Sigmoid colon (tissue), 4 donors: ENCODE measurements at regions not wholly inside any gene's neighbourhood (a gene's known extent, or its start where the extent isn't known, plus 50 kb on each side); places are given as distances from the start of the nearest gene placed in this dataset.

Experiments used
- POLR2A ChIP-seq, 2 donors: fragments of 450-650 bp; IDR thresholded peaks; one replicate each; pipeline ENCODE4 v1.6.1; 2016; ENCODE audit warnings: antibody characterized with exemption in 2 of 2, mild to moderate bottlenecking in 2 of 2, moderate library complexity in 2 of 2
- POLR2AphosphoS5 ChIP-seq, 4 donors: sonication (generic); formaldehyde crosslinking; IDR thresholded peaks; one replicate each; pipeline ENCODE4 v1.6.1; 2017; ENCODE audit warnings: antibody characterized with exemption in 4 of 4
- TF ChIP-seq, protein P1 (sequence below), 4 experiments: fragments of 450-650 bp in 3 of 4; fragments of 200-600 bp in 1 of 4; IDR thresholded peaks; one replicate each; pipeline ENCODE4 v1.5.1; 2016 to 2019; ENCODE audit warnings: antibody characterized with exemption in 4 of 4, mild to moderate bottlenecking in 3 of 4, moderate library complexity in 2 of 4

DNA sequence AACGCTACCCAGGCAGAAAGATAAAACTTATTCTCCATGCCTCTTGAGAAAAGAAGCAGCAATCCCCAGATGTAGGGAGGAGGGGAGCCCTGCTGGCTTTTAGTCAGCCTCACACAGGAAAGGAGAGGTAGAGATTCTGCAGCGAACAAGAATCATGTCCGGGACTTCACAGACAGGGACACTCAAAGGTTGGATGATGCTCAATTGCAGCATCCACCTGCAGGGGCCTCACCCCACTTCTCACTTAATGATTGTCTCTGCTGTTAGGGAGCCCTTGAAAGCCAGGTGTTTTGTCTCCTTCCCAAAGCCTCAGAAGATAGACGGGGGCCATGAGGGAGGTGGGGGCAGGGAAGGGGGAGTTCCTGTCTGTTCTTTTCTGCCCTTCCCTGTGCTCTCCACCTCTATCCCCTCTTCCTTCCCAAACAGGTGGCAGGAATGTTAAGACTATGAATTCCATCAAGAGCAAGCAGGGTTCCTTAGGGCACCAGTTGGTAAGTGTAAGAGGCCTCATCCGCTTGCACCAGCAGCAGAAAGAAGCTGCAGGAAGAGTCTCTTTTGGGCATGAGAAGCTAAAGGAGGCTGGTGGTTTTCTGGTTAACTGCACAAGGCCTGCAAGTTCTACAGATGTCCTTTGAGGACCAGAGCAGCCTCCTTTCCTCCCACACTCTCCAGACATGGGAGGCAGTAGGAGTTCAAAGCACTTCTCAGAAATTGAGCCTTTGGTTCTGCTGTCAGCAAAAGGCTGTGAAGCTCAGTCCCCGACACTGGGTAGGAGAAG, 154.7 kb upstream of the TNP1 start:
- TF ChIP-seq POLR2A (IDR thresholded peaks at IDR 0.05) = no peak
- TF ChIP-seq, protein P1, sequence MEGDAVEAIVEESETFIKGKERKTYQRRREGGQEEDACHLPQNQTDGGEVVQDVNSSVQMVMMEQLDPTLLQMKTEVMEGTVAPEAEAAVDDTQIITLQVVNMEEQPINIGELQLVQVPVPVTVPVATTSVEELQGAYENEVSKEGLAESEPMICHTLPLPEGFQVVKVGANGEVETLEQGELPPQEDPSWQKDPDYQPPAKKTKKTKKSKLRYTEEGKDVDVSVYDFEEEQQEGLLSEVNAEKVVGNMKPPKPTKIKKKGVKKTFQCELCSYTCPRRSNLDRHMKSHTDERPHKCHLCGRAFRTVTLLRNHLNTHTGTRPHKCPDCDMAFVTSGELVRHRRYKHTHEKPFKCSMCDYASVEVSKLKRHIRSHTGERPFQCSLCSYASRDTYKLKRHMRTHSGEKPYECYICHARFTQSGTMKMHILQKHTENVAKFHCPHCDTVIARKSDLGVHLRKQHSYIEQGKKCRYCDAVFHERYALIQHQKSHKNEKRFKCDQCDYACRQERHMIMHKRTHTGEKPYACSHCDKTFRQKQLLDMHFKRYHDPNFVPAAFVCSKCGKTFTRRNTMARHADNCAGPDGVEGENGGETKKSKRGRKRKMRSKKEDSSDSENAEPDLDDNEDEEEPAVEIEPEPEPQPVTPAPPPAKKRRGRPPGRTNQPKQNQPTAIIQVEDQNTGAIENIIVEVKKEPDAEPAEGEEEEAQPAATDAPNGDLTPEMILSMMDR (IDR thresholded peaks at IDR 0.05) = no peak
- TF ChIP-seq POLR2AphosphoS5 (IDR thresholded peaks at IDR 0.05) = no peak
